GM18909 (cell line): ENCODE measurements at regions not wholly inside any gene's neighbourhood (a gene's known extent, or its start where the extent isn't known, plus 50 kb on each side); places are given as distances from the start of the nearest gene placed in this dataset.

ENCODE experiments used
- ATAC-seq: cut with Tn5 transposase; IDR thresholded peaks from one replicate; pipeline ENCODE4 v1.9.1; 2021; ENCODE audit warnings: mild to moderate bottlenecking; ENCODE audit not compliant: unreplicated experiment, poor library complexity

DNA sequence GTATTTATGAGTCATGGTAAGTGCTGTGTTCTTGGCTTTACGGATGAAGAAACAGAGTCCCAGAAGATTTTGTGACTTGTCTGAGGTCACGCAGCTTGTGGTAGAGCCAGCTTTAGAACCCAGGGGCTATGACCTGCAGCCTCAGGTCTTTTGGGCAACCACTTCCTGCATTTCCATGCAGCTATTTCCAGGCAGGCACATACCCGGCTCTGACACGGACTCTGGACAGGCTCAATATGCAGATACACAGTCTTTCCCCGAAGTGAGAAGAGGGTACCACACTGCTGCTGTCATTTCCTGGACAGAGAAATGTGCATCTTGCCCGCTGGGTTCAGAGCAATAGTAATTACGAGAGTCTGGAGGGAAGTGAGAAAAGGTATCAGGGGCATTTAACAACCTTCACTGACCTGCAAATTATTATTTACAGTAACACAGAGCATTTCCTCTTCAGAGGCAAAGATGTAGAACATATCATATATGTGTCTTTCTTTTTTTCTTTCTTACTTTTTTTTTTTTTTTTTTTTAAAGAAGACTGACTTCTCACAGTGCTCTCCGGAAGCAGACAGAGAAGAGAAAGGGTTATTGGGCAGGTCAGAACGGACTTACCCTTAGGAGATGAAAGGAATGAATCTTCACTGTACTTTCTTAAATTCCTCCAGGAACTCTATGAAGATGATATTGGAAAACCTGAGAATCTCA lies 185.1 kb downstream of the CLIC5 start:
- peak; percentile 97 for ATAC-seq

DNA sequence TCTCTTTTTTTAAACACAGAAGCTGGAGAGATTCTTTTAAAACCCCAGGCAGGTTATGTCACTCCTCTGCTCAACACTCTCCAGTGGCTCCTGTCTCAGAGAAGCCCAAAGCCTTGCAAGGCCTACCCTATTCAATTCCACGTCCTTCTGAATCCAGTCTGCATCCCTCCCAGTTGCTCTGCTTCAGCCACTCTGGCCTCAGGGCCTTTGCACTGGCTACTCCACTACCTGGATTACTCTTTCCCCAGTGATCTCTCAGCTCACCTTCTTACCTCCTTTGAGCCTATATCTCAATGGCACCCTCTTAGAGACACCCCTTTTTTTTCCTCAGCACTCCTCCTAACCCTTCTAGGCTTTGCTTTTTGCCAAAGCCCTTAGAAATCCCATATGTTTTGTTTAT lies 185.8 kb downstream of the CLIC5 start:
- no peak for ATAC-seq

- no peak for ATAC-seq
These were observed 187.6 kb downstream of the CLIC5 start for GRCh38 chr6:45827952-45828530.

- no peak for ATAC-seq
These were observed 192.8 kb downstream of the CLIC5 start for GRCh38 chr6:45822873-45823272.

DNA sequence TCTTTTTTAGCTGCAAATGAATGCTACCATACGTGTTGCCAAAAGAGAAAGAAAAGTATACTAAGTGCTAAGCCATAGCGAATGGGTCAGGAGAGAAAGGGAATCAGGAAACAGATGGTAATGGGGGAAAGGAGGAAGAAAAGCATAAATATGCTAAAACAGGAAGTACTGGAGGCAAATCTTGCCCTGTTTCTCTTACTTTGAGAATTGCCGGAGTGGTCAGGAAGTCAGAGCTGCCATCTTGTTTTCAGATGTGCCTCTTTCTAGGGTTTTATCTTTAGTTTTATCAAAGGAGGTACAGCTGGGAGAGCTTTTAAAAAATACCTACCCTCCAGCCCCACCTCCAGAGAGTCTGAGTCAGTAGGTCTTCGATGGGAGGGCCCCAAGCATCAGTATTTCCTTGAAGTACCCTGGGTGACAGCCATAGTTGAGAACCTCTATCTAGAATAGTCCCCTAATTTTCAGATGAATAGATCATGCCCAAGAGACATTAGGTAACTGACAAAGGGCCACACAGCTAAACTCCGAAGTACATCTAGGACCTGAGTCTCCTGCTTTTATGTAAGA lies 193.3 kb downstream of the CLIC5 start:
- no peak for ATAC-seq

DNA sequence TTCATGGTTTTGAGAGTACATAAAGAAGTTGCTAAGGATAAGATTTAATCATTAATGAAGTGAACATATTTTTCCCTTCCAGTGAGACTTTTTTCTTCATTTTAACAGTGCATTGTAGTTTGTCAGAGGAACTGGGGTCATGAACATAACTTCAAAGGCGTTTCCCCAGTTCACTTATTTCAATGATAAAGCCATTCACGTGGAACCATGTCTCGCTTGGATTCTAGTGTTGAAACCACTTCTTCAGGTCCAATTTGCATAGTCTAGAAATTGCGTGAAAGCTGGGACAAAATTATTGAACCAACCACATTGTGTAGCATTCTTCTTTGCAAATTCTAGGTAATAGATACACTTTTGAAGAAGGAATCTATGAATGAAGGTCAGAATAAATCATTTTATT lies 197.0 kb downstream of the CLIC5 start:
- ATAC-seq, result no peak

- no peak for ATAC-seq
These were observed 198.9 kb downstream of the CLIC5 start for GRCh38 chr6:45816674-45817297.

DNA sequence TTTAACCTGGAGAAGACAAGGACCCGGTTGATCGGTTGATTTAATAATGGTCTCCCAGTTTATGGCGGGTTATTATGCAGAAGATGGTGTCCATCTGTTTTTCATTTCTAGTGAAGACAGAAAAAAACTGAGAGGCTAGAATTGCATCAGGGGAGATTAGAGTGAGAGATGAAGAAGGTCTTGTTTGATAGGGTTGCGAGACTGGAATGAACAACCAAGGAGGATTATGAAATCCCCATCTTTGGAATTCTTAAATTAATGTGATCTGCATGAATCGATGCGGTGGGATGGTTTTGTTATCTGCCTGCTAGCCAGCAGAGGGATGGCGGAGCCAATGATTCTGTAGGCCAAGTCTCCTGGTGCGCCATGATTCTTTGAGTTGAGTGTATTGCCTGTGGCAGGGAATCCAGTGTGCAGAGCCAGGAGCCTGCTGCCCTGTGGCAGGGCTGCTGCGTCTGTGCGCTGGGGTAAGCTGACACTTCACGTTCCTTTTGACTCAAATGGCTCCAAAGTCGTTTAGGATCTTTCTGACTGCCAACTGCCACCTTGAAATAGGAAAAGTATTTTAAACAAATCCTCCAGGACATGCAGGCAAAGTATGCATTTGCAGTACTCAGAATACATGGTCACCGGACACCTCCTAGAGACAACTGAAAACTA lies 200.1 kb downstream of the CLIC5 start:
- ATAC-seq, result no peak

- no peak for ATAC-seq
These were observed 200.9 kb downstream of the CLIC5 start for GRCh38 chr6:45814772-45815171.

- no peak for ATAC-seq
These were observed 201.7 kb downstream of the CLIC5 start for GRCh38 chr6:45813943-45814342.

GRCh38 chr6:45812922-45813321 lies 202.7 kb downstream of the CLIC5 start:
- no peak for ATAC-seq

- peak; percentile 79 for ATAC-seq
These were observed 206.7 kb downstream of the CLIC5 start for GRCh38 chr6:45808917-45809316.

GRCh38 chr6:45808042-45808645 lies 207.5 kb downstream of the CLIC5 start:
- ATAC-seq, result no peak

DNA sequence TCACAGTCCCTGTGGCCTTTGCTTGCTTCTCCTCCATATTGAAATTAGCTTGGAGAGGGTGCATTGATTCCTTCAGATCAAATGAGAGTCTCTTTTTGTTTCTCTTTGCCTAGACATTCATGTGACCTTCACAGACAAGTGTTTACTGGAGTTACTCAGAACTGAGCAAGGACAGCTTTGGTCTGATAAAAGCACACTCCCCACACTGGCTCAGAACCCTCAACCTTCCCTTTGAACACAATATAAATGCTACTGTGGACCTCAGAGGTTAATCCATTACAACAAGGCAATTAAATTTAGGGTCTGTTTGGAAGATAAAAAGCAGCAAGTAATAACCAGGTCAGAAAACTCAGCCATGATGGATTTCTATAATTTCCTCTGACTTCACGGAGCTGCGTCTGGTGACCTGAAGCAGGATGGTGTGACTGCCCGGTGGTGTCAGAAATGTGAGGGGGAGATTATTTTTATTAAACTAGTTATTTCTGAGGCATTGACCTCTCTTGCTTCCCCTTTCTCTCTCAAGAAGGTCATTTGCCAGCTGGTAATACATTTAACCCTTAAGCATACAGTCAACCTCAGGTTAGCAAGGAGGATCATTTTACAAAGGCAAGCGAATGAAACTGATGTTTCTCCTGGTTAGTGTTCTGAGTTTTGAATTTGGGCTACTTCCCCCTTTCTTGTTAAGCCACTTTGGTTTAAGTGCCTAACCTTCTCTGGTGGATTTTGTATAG lies 208.2 kb downstream of the CLIC5 start:
- no peak for ATAC-seq

DNA sequence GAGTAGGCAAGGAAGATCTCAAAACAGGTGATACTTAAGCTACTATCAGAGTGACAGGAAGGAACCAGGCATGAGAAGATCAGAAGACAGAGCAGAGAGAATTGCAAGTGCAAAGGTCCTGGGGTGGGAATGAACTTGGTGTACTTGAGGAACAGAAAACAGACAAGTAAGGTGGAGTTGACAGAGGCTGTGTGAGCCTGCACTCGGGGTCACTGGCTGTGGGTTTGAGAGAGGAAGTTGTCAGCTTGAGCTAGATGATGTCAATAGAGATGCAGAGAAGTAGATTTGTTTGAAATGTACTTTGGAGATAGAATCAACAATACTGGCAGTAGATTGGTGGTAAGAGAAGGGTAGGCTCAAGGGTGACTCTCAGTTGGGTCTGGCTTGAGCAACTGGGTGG lies 209.5 kb downstream of the CLIC5 start:
- ATAC-seq, result no peak

GRCh38 chr6:45803071-45803470 lies 212.6 kb downstream of the CLIC5 start:
- ATAC-seq, result no peak

- no peak for ATAC-seq
These were observed 214.0 kb downstream of the CLIC5 start for GRCh38 chr6:45801471-45802289.

- no peak for ATAC-seq
These were observed 214.7 kb downstream of the CLIC5 start for GRCh38 chr6:45800911-45801310.

GRCh38 chr6:45795678-45796077 lies 220.0 kb downstream of the CLIC5 start:
- ATAC-seq, result no peak
